T-cell (primary cell): ENCODE measurements at regions not wholly inside any gene's neighbourhood (a gene's known extent, or its start where the extent isn't known, plus 50 kb on each side); places are given as distances from the start of the nearest gene placed in this dataset.
"Not testable (repeated sequence)": the region's sequence is repeated elsewhere in the genome, so short reads cannot be mapped to it uniquely, and the experiment has no call there.

Source experiments
- ATAC-seq, 4 experiments: fragments of 200-7000 bp in 3 of 4; fragments of 150-1000 bp in 1 of 4; cut with Tn5 transposase; replicated peaks in 1 of 4; 1 replicate in 3 of 4; 2 replicates in 1 of 4; pipeline ENCODE4 v1.10.0; 2021; ENCODE audit warnings: moderate library complexity in 3 of 4, mild to moderate bottlenecking in 2 of 4, moderate number of reproducible peaks in 1 of 4
- CTCF ChIA-PET, 2 donors: fragments of 300-600 bp; sonication (Branson Sonifier 250); formaldehyde crosslinking; loops; one replicate each; lab custom pipeline; 2022; ENCODE audit warnings: antibody characterized with exemption in 2 of 2; lab: Charles Lee
- POLR2A ChIA-PET, 2 donors: fragments of 300-600 bp; sonication (Branson Sonifier 250); formaldehyde crosslinking; loops; one replicate each; lab custom pipeline; 2022; ENCODE audit warnings: antibody characterized with exemption in 2 of 2; lab: Charles Lee
- DNase-seq, 35 experiments: peaks; one replicate each; pipeline versions ENCODE4 v3.0.0 to v3.0.0-alpha.2; 2013 to 2023
- H3K27ac ChIP-seq: one replicate; pipeline ENCODE4 v1.5.1; 2013; ENCODE audit warnings: low read length
- H3K27me3 ChIP-seq, 2 experiments: replicated peaks in 1 of 2; 1 replicate in 1 of 2; 2 replicates in 1 of 2; pipeline versions ENCODE4 v1.6.1 to v1.7.0; 2013; ENCODE audit warnings: low read length in 1 of 2, mixed read lengths in 1 of 2; ENCODE audit not compliant: control insufficient read depth in 2 of 2, insufficient read depth in 2 of 2; ENCODE audit errors: extremely low read depth in 1 of 2
- H3K36me3 ChIP-seq, 2 donors: 1 replicate in 1 of 2; 2 replicates in 1 of 2; pipeline versions ENCODE4 v1.6.1 to v1.7.0; 2013; ENCODE audit warnings: low read length in 1 of 2; ENCODE audit not compliant: control insufficient read depth in 2 of 2, insufficient read depth in 1 of 2; ENCODE audit errors: extremely low read depth in 1 of 2
- H3K4me1 ChIP-seq, 2 experiments: 1 replicate in 1 of 2; 2 replicates in 1 of 2; pipeline versions ENCODE4 v1.6.1 to v1.7.0; 2013; ENCODE audit warnings: low read length in 2 of 2, mixed read lengths in 1 of 2; ENCODE audit not compliant: insufficient read depth in 2 of 2, control insufficient read depth in 1 of 2; ENCODE audit errors: extremely low read depth in 1 of 2
- H3K4me3 ChIP-seq, 2 donors: 1 replicate in 1 of 2; 2 replicates in 1 of 2; pipeline versions ENCODE4 v1.5.1 to v1.7.0; 2013; ENCODE audit warnings: mild to moderate bottlenecking in 2 of 2, low read length in 1 of 2, moderate library complexity in 1 of 2; ENCODE audit not compliant: control insufficient read depth in 1 of 2; ENCODE audit errors: extremely low read depth in 1 of 2
- H3K9me3 ChIP-seq: 2 replicates; pipeline ENCODE4 v1.7.0; 2013
- H3K27ac Mint-ChIP-seq, 2 donors: one replicate each; pipeline ENCODE4 v1.8.0; 2020 to 2021; ENCODE audit warnings: mild to moderate bottlenecking in 2 of 2, mixed read lengths in 2 of 2
- H3K27me3 Mint-ChIP-seq, 2 donors: one replicate each; pipeline ENCODE4 v1.8.0; 2021 to 2022; ENCODE audit warnings: mixed read lengths in 2 of 2
- H3K36me3 Mint-ChIP-seq: one replicate; pipeline ENCODE4 v1.8.0; 2021; ENCODE audit warnings: mixed read lengths
- H3K4me1 Mint-ChIP-seq, 3 donors: one replicate each; pipeline ENCODE4 v1.8.0; 2020 to 2022; ENCODE audit warnings: mixed read lengths in 3 of 3, mild to moderate bottlenecking in 1 of 3
- H3K4me3 Mint-ChIP-seq, 3 donors: one replicate each; pipeline ENCODE4 v1.8.0; 2020 to 2022; ENCODE audit warnings: mild to moderate bottlenecking in 3 of 3, mixed read lengths in 3 of 3, moderate library complexity in 3 of 3
- H3K9me3 Mint-ChIP-seq, 3 donors: one replicate each; pipeline ENCODE4 v1.8.0; 2020 to 2022; ENCODE audit warnings: mixed read lengths in 3 of 3
- WGBS: methylation state at CpG from one replicate; pipeline ENCODE4 v1.1.5; 2013; ENCODE audit warnings: missing lambda C conversion rate; ENCODE audit not compliant: insufficient coverage; 5-methylcytosine and 5-hydroxymethylcytosine counted together

- no peaks in the 10 kb centered on the region for H3K9me3 ChIP-seq
- 70% methylated on average over 10 of the region's 14 CpGs for WGBS
- CTCF ChIA-PET, result no interaction called here
- DNase-seq (no peak), ATAC-seq (no peak)
- no peaks in the 10 kb centered on the region for H3K36me3 Mint-ChIP-seq
- no peak overlapping the region for H3K4me3 Mint-ChIP-seq
- peaks cover 0 to 6% (median 6%) of the 10 kb centered on the region in 3 donors for H3K9me3 Mint-ChIP-seq
- H3K27ac ChIP-seq, result no peak overlapping the region
- no peaks in the 10 kb centered on the region for H3K4me1 ChIP-seq
- H3K4me1 Mint-ChIP-seq, result no peaks in the 10 kb centered on the region
- peaks cover 0 to 5% of the 10 kb centered on the region in 2 experiments for H3K27me3 ChIP-seq
- no peaks in the 10 kb centered on the region for H3K36me3 ChIP-seq
- no peak overlapping the region for H3K4me3 ChIP-seq
- no peak overlapping the region for H3K27ac Mint-ChIP-seq
- H3K27me3 Mint-ChIP-seq, result peaks cover 0 to 3% of the 10 kb centered on the region in 2 donors
- POLR2A ChIA-PET, result no interaction called here
These were observed 193.0 kb upstream of the IGFBP7 start for GRCh38 chr4:57303012-57303751.

- H3K36me3 Mint-ChIP-seq, H3K4me3 ChIP-seq, H3K36me3 ChIP-seq, H3K27ac ChIP-seq, H3K4me1 ChIP-seq, H3K9me3 ChIP-seq, H3K27ac Mint-ChIP-seq, H3K27me3 Mint-ChIP-seq, H3K4me1 Mint-ChIP-seq, CTCF ChIA-PET, H3K27me3 ChIP-seq, DNase-seq, H3K4me3 Mint-ChIP-seq, H3K9me3 Mint-ChIP-seq, POLR2A ChIA-PET, ATAC-seq: not testable (repeated sequence)
- WGBS, result 95% methylated on average over 17 of the region's 23 CpGs
These were observed 190.1 kb upstream of the IGFBP7 start for GRCh38 chr4:57300300-57300699.

- no peak overlapping the region for H3K4me3 Mint-ChIP-seq
- Histone ChIP-seq H3K27me3 (no peaks in the 10 kb centered on the region), H3K4me1 (no peaks in the 10 kb centered on the region), H3K27ac (no peak overlapping the region), H3K4me3 (no peak overlapping the region), H3K36me3 (no peaks in the 10 kb centered on the region), H3K9me3 (no peaks in the 10 kb centered on the region)
- H3K36me3 Mint-ChIP-seq, result no peaks in the 10 kb centered on the region
- H3K4me1 Mint-ChIP-seq, result no peaks in the 10 kb centered on the region
- H3K27ac Mint-ChIP-seq, result no peak overlapping the region
- WGBS, result no CpG with 5 or more reads among the region's 3 CpGs
- H3K9me3 Mint-ChIP-seq, result peaks cover 0 to 2% (median 0%) of the 10 kb centered on the region in 3 donors
- no peak for DNase-seq
- ATAC-seq, result no peak
- H3K27me3 Mint-ChIP-seq, result peaks cover 0 to 3% of the 10 kb centered on the region in 2 donors
- CTCF ChIA-PET, result no interaction called here
- POLR2A ChIA-PET, result no interaction called here
These were observed 181.7 kb upstream of the IGFBP7 start for GRCh38 chr4:57291911-57292310.

GRCh38 chr4:57287687-57288604, 177.8 kb upstream of the IGFBP7 start:
- DNase-seq (no peak), ATAC-seq (no peak)
- Histone ChIP-seq H3K27ac (no peak overlapping the region), H3K4me3 (no peak overlapping the region), H3K36me3 (no peaks in the 10 kb centered on the region), H3K27me3 (no peaks in the 10 kb centered on the region), H3K9me3 (no peaks in the 10 kb centered on the region), H3K4me1 (no peaks in the 10 kb centered on the region)
- CTCF ChIA-PET, result no interaction called here
- Mint-ChIP-seq H3K27me3 (peaks cover 0 to 3% of the 10 kb centered on the region in 2 donors), H3K36me3 (no peaks in the 10 kb centered on the region), H3K27ac (no peak overlapping the region), H3K4me1 (no peaks in the 10 kb centered on the region), H3K4me3 (no peak overlapping the region), H3K9me3 (peaks cover 0 to 2% (median 0%) of the 10 kb centered on the region in 3 donors)
- POLR2A ChIA-PET, result no interaction called here
- WGBS, result 40% methylated on average over 1 of the region's 5 CpGs

GRCh38 chr4:57282933-57283310, 172.7 kb upstream of the IGFBP7 start:
- no peak overlapping the region for H3K27ac ChIP-seq
- Mint-ChIP-seq H3K36me3 (no peaks in the 10 kb centered on the region), H3K9me3 (no peaks in the 10 kb centered on the region), H3K27me3 (peaks cover 0 to 3% of the 10 kb centered on the region in 2 donors), H3K4me1 (no peaks in the 10 kb centered on the region), H3K27ac (no peak overlapping the region), H3K4me3 (no peak overlapping the region)
- H3K27me3 ChIP-seq, result no peaks in the 10 kb centered on the region
- H3K36me3 ChIP-seq, result no peaks in the 10 kb centered on the region
- no CpG with 5 or more reads among the region's 1 CpG for WGBS
- DNase-seq, result no peak
- CTCF ChIA-PET, result no interaction called here
- no peak overlapping the region for H3K4me3 ChIP-seq
- no peaks in the 10 kb centered on the region for H3K9me3 ChIP-seq
- POLR2A ChIA-PET, result no interaction called here
- no peaks in the 10 kb centered on the region for H3K4me1 ChIP-seq
- no peak for ATAC-seq

GRCh38 chr4:57280481-57280880, 170.3 kb upstream of the IGFBP7 start:
- H3K4me1 ChIP-seq, result no peaks in the 10 kb centered on the region
- H3K27me3 Mint-ChIP-seq, result peaks cover 0 to 3% of the 10 kb centered on the region in 2 donors
- no peaks in the 10 kb centered on the region for H3K36me3 Mint-ChIP-seq
- ATAC-seq (no peak), DNase-seq (no peak)
- ChIA-PET CTCF (no interaction called here), POLR2A (interaction anchor here in 1 of 2 donors (0.6 kb wide), 1 partner anchor 14 kb away, joined by 5 read pairs; no protein-coding TSS in a partner anchor)
- no CpG with 5 or more reads among the region's 2 CpGs for WGBS
- H3K27me3 ChIP-seq, result no peaks in the 10 kb centered on the region
- no peaks in the 10 kb centered on the region for H3K9me3 Mint-ChIP-seq
- no peaks in the 10 kb centered on the region for H3K9me3 ChIP-seq
- H3K27ac ChIP-seq, result no peak overlapping the region
- no peaks in the 10 kb centered on the region for H3K4me1 Mint-ChIP-seq
- no peaks in the 10 kb centered on the region for H3K36me3 ChIP-seq
- no peak overlapping the region for H3K27ac Mint-ChIP-seq
- H3K4me3 Mint-ChIP-seq, result no peak overlapping the region
- H3K4me3 ChIP-seq, result no peak overlapping the region
